Left cardiac atrium (tissue), 4 donors: ENCODE measurements at regions not wholly inside any gene's neighbourhood (a gene's known extent, or its start where the extent isn't known, plus 50 kb on each side); places are given as distances from the start of the nearest gene placed in this dataset.
"Not testable (repeated sequence)": the region's sequence is repeated elsewhere in the genome, so short reads cannot be mapped to it uniquely, and the experiment has no call there.

Source experiments
- ATAC-seq, 2 donors: fragments of 200-7000 bp; cut with Tn5 transposase; one replicate each; pipeline ENCODE4 v1.9.1; 2020; ENCODE audit warnings: mild to moderate bottlenecking in 2 of 2, moderate library complexity in 2 of 2
- DNase-seq: peaks from one replicate; pipeline ENCODE4 v3.0.0-alpha.2; 2020
- intact Hi-C, 2 donors: fragments of 100-400 bp; cut with DNase I; formaldehyde crosslinking; loops; one replicate each; pipeline versions ENCODE4 v1.14.1 to v1.15.1; 2022 to 2023
- donor health status: DM: no; HTN: yes; CAD: no.
- donor health status: DM: no; HTN: yes; CAD: no; lungs with severe emphysema.
- donor health status: DM: yes; HTN: yes; CAD: no.
- donor health status: Dilated cardiomyopathy.

GRCh38 chr6:71007298-71007697 lies 50.4 kb upstream of the B3GAT2 start:
- ATAC-seq, intact Hi-C loops, DNase-seq: not testable (repeated sequence)

- intact Hi-C loops: loop anchor here in 1 of 2 donors (5.0 to 10.0 kb wide), 3 partner anchors 307 to 790 kb away; partner anchors contain the start of gene COL9A1
- no peak for DNase-seq
- ATAC-seq: no peak
These were observed 55.1 kb upstream of the B3GAT2 start for GRCh38 chr6:71011871-71012371.

GRCh38 chr6:71012866-71013469 lies 56.1 kb upstream of the B3GAT2 start:
- intact Hi-C loops: loop anchor here in 1 of 2 donors (1.0 to 10.0 kb wide), 4 partner anchors 308 to 791 kb away; partner anchors contain the start of gene COL9A1
- ATAC-seq (peak; percentile 50 to 84), DNase-seq (no peak)

- intact Hi-C loops: loop anchor here in 1 of 2 donors (10.0 kb wide), 2 partner anchors 311 to 711 kb away; partner anchors contain the start of gene COL9A1
- ATAC-seq (no peak), DNase-seq (no peak)
These were observed 58.5 kb upstream of the B3GAT2 start for GRCh38 chr6:71015392-71015791.

- no peak for ATAC-seq
- intact Hi-C loops: no loop called here
These were observed 71.5 kb upstream of the B3GAT2 start for GRCh38 chr6:71028236-71028876.

GRCh38 chr6:71028877-71029252 lies 72.0 kb upstream of the B3GAT2 start:
- intact Hi-C loops: no loop called here
- no peak for ATAC-seq
- no peak for DNase-seq

More at GRCh38 chr6:71028236-71028876, 71.5 kb upstream of the B3GAT2 start:
- no peak for DNase-seq

- intact Hi-C loops: no loop called here
- ATAC-seq: no peak
- no peak for DNase-seq
These were observed 72.7 kb upstream of the B3GAT2 start for GRCh38 chr6:71029555-71029954.

GRCh38 chr6:71031912-71032311 lies 75.1 kb upstream of the B3GAT2 start:
- intact Hi-C loops: no loop called here
- peak in 1 of 2 donors; percentile 33 for ATAC-seq
- DNase-seq: no peak

GRCh38 chr6:71033171-71033570 lies 76.3 kb upstream of the B3GAT2 start:
- ATAC-seq (no peak), DNase-seq (no peak)
- intact Hi-C loops: no loop called here

- DNase-seq (no peak), ATAC-seq (no peak)
- intact Hi-C loops: no loop called here
These were observed 77.0 kb upstream of the B3GAT2 start for GRCh38 chr6:71033890-71034289.

GRCh38 chr6:71034563-71035345 lies 77.9 kb upstream of the B3GAT2 start:
- no peak for DNase-seq
- intact Hi-C loops: no loop called here
- no peak for ATAC-seq

- ATAC-seq (no peak), DNase-seq (no peak)
- intact Hi-C loops: no loop called here
These were observed 79.0 kb upstream of the B3GAT2 start for GRCh38 chr6:71035871-71036270.

GRCh38 chr6:71038711-71039344 lies 82.0 kb upstream of the B3GAT2 start:
- ATAC-seq (no peak), DNase-seq (no peak)
- intact Hi-C loops: no loop called here

- ATAC-seq (no peak), DNase-seq (no peak)
- intact Hi-C loops: no loop called here
These were observed 83.2 kb upstream of the B3GAT2 start for GRCh38 chr6:71040043-71040442.

GRCh38 chr6:71040841-71041240 lies 84.0 kb upstream of the B3GAT2 start:
- DNase-seq: no peak
- intact Hi-C loops: no loop called here
- ATAC-seq: no peak

GRCh38 chr6:71043902-71044301 lies 87.0 kb upstream of the B3GAT2 start:
- intact Hi-C loops: no loop called here
- no peak for ATAC-seq
- no peak for DNase-seq

- no peak for DNase-seq
- intact Hi-C loops: no loop called here
These were observed 87.9 kb upstream of the B3GAT2 start for GRCh38 chr6:71044753-71045152.

GRCh38 chr6:71045296-71045695 lies 88.4 kb upstream of the B3GAT2 start:
- no peak for DNase-seq
- intact Hi-C loops: no loop called here
- ATAC-seq: no peak

More at GRCh38 chr6:71044753-71045152, 87.9 kb upstream of the B3GAT2 start:
- ATAC-seq: no peak

GRCh38 chr6:71047417-71047816 lies 90.6 kb upstream of the B3GAT2 start:
- ATAC-seq (peak in 1 of 2 donors; percentile 77), DNase-seq (no peak)
- intact Hi-C loops: no loop called here
